ENCODE measurements at regions not wholly inside any gene's neighbourhood (a gene's known extent, or its start where the extent isn't known, plus 50 kb on each side); places are given as distances from the start of the nearest gene placed in this dataset.

GRCh38 chr13:76027131-76027530 is 391.0 kb downstream of the LMO7 start:
- Histone ChIP-seq H3K4me1 (ENCODE audit: control insufficient read depth in 1 of 2, insufficient read depth in 2 of 2, low read depth in 1 of 2, low read length in 1 of 2) (no peaks in the 10 kb centered on the region), H3F3A (replicated peaks; ENCODE audit: insufficient read depth) (no peaks in the 10 kb centered on the region), H3K27me3 (ENCODE audit: insufficient read depth) (no peaks in the 10 kb centered on the region), H3K9ac (no peak overlapping the region), H3K4me3 (ENCODE audit: low read depth in 2 of 2, low read length in 1 of 2) (no peak overlapping the region), H3K4me2 (no peak overlapping the region), H3K36me3 (replicated peaks in 1 of 2; ENCODE audit: control insufficient read depth in 1 of 2, insufficient read depth in 2 of 2, low read length in 1 of 2) (no peaks in the 10 kb centered on the region), H4K20me1 (ENCODE audit: insufficient read depth) (no peaks in the 10 kb centered on the region), H3K79me2 (ENCODE audit: insufficient read depth) (no peaks in the 10 kb centered on the region), H3K9me2 (no peaks in the 10 kb centered on the region; the same call in 1 of the 2 replicates), H3K9me3 (no peaks in the 10 kb centered on the region), H3K27ac (ENCODE audit: low read depth in 2 of 2, low read length in 1 of 2) (no peak overlapping the region), H2AFZ (ENCODE audit: low read depth) (no peak overlapping the region)
- ChIA-PET POLR2A (no interaction called here), CTCF (interaction anchor here (1.0 to 1.2 kb wide), 2 partner anchors 331 kb away, joined by 3 to 4 read pairs; no protein-coding TSS in a partner anchor)
- TF ChIP-seq SIN3A (IDR thresholded peaks at IDR 0.05; ENCODE audit: borderline replicate concordance, low read depth, low read length): no peak
- TF ChIP-seq JUND (IDR thresholded peaks at IDR 0.05): no peak
- no peak for TF ChIP-seq TAF1 (IDR thresholded peaks at IDR 0.05; ENCODE audit: borderline replicate concordance, low read depth, low read length)
- no peak for TF ChIP-seq GATA2 (CRISPR knock-in tag; IDR thresholded peaks at IDR 0.05)
- TF ChIP-seq RXRA (IDR thresholded peaks at IDR 0.05; ENCODE audit: borderline replicate concordance, low read depth): no peak
- TF ChIP-seq, protein P1, sequence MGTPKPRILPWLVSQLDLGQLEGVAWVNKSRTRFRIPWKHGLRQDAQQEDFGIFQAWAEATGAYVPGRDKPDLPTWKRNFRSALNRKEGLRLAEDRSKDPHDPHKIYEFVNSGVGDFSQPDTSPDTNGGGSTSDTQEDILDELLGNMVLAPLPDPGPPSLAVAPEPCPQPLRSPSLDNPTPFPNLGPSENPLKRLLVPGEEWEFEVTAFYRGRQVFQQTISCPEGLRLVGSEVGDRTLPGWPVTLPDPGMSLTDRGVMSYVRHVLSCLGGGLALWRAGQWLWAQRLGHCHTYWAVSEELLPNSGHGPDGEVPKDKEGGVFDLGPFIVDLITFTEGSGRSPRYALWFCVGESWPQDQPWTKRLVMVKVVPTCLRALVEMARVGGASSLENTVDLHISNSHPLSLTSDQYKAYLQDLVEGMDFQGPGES (IDR thresholded peaks at IDR 0.05; ENCODE audit: low read depth, low read length): no peak
- no peak for TF ChIP-seq FOSL2 (IDR thresholded peaks at IDR 0.05; ENCODE audit: borderline replicate concordance, low read depth)
- TF ChIP-seq CTCF (IDR thresholded peaks at IDR 0.05): no peak
- 13% methylated on average over 2 of the region's 2 CpGs for WGBS (ENCODE audit: low lambda C conversion rate)
- DNase-seq: no peak

- no peak overlapping the region for H3K4me3 ChIP-seq (ENCODE audit: low read depth in 2 of 2, low read length in 1 of 2)
- no peak overlapping the region for H3K9ac ChIP-seq
- WGBS (ENCODE audit: low lambda C conversion rate): 48% methylated on average over 6 of the region's 6 CpGs
- CTCF ChIA-PET: interaction anchor here (1.3 kb wide), 1 partner anchor 330 kb away, joined by 7 read pairs; no protein-coding TSS in a partner anchor
- TF ChIP-seq TAF1 (IDR thresholded peaks at IDR 0.05; ENCODE audit: borderline replicate concordance, low read depth, low read length) (no peak), FOXJ3 (CRISPR knock-in tag; IDR thresholded peaks at IDR 0.05) (no peak), RXRA (IDR thresholded peaks at IDR 0.05; ENCODE audit: borderline replicate concordance, low read depth) (no peak), ZBTB33 (IDR thresholded peaks at IDR 0.05; ENCODE audit: borderline replicate concordance, low read depth) (no peak), USF2 (IDR thresholded peaks at IDR 0.05; ENCODE audit: borderline replicate concordance, low read depth, low read length) (no peak)
- no peak overlapping the region for H3K27ac ChIP-seq (ENCODE audit: low read depth in 2 of 2, low read length in 1 of 2)
- DNase-seq: no peak
- no peaks in the 10 kb centered on the region for H4K20me1 ChIP-seq (ENCODE audit: insufficient read depth)
- no peaks in the 10 kb centered on the region for H3K9me3 ChIP-seq
- no peaks in the 10 kb centered on the region for H3F3A ChIP-seq (replicated peaks; ENCODE audit: insufficient read depth)
- H3K4me2 ChIP-seq: no peak overlapping the region
- no peak overlapping the region for H2AFZ ChIP-seq (ENCODE audit: low read depth)
- H3K36me3 ChIP-seq (replicated peaks in 1 of 2; ENCODE audit: control insufficient read depth in 1 of 2, insufficient read depth in 2 of 2, low read length in 1 of 2): no peaks in the 10 kb centered on the region
- POLR2A ChIA-PET: no interaction called here
- no peaks in the 10 kb centered on the region for H3K4me1 ChIP-seq (ENCODE audit: control insufficient read depth in 1 of 2, insufficient read depth in 2 of 2, low read depth in 1 of 2, low read length in 1 of 2)
- H3K79me2 ChIP-seq (ENCODE audit: insufficient read depth): no peaks in the 10 kb centered on the region
- H3K27me3 ChIP-seq (ENCODE audit: insufficient read depth): no peaks in the 10 kb centered on the region
- no peaks in the 10 kb centered on the region for H3K9me2 ChIP-seq
Observed at GRCh38 chr13:76025392-76025791, 389.3 kb downstream of the LMO7 start.
